BE2C (cell line): ENCODE measurements at regions not wholly inside any gene's neighbourhood (a gene's known extent, or its start where the extent isn't known, plus 50 kb on each side); places are given as distances from the start of the nearest gene placed in this dataset.

Experiments
- DNase-seq: peaks from one replicate; pipeline ENCODE4 v3.0.0-alpha.2; 2020
- H3K27me3 ChIP-seq: fragments of 250-450 bp; sonication (Bioruptor Pico); 2 replicates; pipeline ENCODE4 v1.5.1; 2020; ENCODE audit warnings: mild to moderate bottlenecking
- H3K36me3 ChIP-seq: fragments of 250-450 bp; sonication (Bioruptor Pico); 2 replicates; pipeline ENCODE4 v1.5.1; 2020; ENCODE audit warnings: mild to moderate bottlenecking
- H3K4me1 ChIP-seq: fragments of 250-450 bp; sonication (Bioruptor Pico); 2 replicates; pipeline ENCODE4 v1.5.1; 2020
- H3K4me3 ChIP-seq: 2 replicates; pipeline ENCODE4 v1.5.1; 2011; ENCODE audit warnings: low read depth, low read length
- H3K9me3 ChIP-seq: fragments of 250-450 bp; sonication (Bioruptor Pico); 2 replicates; pipeline ENCODE4 v1.5.1; 2020
- TF ChIP-seq, protein P1 (sequence below): IDR thresholded peaks from 2 replicates; pipeline ENCODE4 v1.5.1; 2012; ENCODE audit warnings: mild to moderate bottlenecking, low read depth, low read length

DNA sequence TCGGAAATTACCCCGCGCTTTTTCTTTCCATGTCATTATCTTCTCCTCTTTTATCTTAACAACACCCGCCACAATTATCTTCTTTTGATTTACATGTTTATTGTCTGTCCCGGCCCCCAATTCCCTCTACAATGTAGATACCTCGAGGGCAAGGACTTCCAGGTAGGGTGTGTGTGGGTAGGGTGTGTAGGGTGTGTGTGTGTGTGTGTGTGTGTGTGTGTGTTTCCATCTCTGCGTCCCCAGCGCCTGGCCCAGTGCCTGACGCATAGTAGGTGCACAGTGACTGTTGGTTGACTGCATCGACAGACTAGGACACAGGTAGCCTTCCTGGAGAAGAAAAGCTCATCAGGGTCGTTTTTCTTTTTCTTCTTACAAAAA, 103.1 kb downstream of the UCHL1 start:
- Histone ChIP-seq H3K4me1 (peaks cover 22% of the 10 kb centered on the region), H3K9me3 (no peaks in the 10 kb centered on the region), H3K36me3 (peaks cover 7% of the 10 kb centered on the region), H3K4me3 (peak overlapping the region; percentile 90), H3K27me3 (no peaks in the 10 kb centered on the region)
- DNase-seq = no peak
- TF ChIP-seq, protein P1, sequence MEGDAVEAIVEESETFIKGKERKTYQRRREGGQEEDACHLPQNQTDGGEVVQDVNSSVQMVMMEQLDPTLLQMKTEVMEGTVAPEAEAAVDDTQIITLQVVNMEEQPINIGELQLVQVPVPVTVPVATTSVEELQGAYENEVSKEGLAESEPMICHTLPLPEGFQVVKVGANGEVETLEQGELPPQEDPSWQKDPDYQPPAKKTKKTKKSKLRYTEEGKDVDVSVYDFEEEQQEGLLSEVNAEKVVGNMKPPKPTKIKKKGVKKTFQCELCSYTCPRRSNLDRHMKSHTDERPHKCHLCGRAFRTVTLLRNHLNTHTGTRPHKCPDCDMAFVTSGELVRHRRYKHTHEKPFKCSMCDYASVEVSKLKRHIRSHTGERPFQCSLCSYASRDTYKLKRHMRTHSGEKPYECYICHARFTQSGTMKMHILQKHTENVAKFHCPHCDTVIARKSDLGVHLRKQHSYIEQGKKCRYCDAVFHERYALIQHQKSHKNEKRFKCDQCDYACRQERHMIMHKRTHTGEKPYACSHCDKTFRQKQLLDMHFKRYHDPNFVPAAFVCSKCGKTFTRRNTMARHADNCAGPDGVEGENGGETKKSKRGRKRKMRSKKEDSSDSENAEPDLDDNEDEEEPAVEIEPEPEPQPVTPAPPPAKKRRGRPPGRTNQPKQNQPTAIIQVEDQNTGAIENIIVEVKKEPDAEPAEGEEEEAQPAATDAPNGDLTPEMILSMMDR = no peak

DNA sequence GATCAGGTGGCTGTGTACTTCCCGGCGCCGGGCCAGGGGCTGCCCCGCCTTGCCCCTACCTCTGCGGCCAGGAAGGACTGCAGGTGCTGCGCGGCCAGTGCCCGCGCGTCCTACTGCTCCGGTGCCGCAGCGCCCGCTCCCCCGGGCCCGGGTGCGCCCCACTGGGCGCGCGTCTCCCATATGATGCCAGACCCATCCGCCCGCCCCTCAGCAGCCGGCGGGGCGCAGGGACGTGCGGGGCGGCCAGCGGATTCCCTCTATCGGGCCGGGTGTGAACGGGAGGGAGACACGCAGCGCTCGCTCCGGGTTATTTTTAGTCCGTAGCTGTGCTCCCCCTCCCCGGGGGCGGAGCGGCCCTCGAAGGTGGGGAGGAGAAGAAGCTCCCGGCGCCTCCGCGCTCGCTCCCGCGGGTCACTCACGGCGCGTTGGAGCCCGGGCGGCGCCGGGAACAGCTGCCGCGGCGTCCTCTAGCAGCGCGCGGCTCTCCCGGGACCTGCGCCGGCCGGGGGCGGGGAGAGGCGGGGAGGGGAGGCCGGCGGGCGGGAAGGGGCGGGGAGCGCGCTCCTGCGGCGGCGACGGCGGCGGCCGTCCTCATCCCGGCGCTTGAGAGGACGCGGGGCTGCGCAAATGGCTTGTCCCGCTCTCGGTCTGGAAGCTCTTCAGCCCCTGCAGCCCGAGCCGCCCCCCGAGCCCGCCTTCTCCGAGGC, 103.6 kb downstream of the UCHL1 start:
- Histone ChIP-seq H3K36me3 (peaks cover 13% of the 10 kb centered on the region), H3K4me3 (peak overlapping the region; percentile 90), H3K27me3 (no peaks in the 10 kb centered on the region), H3K4me1 (peaks cover 24% of the 10 kb centered on the region), H3K9me3 (no peaks in the 10 kb centered on the region)
- TF ChIP-seq, protein P1 = no peak
- DNase-seq = peak; percentile 90

DNA sequence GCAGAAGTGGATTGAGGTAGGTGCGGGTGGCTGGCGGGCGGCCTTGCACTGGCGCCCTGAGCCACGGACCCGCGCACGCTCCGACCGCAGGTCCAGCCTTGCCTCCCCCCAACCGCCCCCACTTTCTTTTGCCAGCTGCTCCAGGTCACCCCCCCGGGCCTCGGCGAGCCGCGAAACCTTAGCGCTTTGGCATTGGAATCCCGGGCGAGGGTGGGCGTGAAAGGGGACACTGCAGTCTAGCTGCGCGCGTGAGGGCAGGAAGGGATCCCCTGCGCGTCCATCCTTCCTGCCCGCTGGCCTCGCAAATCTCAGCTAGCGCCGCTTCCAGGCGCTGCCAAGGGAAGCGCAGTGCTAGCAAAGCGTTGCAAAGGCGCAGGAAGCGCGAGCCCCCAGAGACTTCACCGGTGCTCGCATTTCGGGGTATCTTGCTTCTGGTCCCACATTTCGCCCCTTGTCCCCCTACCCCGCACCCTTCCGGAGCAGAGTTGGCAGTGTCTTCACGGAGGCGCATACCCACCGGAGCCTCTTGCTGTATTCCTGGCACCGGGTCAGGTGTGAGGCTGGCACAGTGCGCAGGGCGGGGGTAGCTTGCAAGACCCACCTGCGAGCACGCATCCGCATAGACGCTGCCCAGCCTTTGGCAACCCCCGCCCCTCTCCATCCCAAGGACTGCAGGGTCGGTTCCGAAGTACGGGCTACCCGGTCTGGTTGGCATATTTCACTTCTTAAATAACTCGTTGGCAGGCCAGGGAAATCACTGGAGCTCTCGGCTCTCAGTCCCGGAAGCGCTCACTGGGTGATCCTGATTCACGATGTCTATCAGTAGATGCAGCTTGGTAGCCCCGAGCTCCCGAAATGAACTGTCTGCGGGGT, 104.4 kb downstream of the UCHL1 start:
- peak overlapping the region; percentile 90 for H3K4me3 ChIP-seq
- no peaks in the 10 kb centered on the region for H3K27me3 ChIP-seq
- peak; percentile 63 for DNase-seq
- no peaks in the 10 kb centered on the region for H3K9me3 ChIP-seq
- peaks cover 28% of the 10 kb centered on the region for H3K4me1 ChIP-seq
- TF ChIP-seq, protein P1 = no peak
- H3K36me3 ChIP-seq = peaks cover 20% of the 10 kb centered on the region

DNA sequence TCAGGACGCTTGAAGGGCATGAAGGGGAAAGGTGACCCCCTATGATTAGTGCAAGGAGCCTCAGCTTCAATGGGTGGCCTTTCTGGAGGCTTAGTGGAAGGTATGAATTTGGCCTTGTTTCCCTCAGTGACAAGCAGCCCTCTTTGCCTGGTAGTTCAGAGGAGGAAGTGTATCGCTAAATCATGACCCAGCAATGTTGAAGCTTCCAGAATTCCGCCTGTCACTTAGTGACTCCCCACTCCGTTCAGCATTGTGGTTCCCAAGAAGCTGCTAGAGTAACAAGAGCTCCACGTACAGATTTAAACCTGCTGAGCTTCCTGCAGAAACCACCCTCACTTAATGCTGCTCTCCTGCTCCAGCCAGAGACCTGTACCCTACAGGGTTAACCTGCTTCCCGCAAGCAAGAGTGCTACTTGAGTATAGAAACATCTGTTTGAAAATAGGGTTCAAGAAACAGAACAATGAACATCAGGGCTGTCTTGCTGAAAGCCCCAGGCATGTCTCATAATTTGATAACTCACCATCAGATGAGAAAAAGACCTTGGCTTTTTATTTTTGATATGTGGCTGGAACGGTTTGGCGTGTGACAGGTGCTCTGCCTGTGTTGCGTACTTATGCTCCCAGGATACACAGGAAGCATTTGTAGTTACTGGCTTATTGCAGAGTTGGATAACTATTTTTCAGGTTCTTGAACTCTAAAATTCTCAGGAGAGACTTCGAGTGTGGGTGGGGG, 105.2 kb downstream of the UCHL1 start:
- no peaks in the 10 kb centered on the region for H3K9me3 ChIP-seq
- no peaks in the 10 kb centered on the region for H3K27me3 ChIP-seq
- peak; percentile 23 for DNase-seq
- TF ChIP-seq, protein P1 = no peak
- peaks cover 28% of the 10 kb centered on the region for H3K4me1 ChIP-seq
- peaks cover 27% of the 10 kb centered on the region for H3K36me3 ChIP-seq
- peak overlapping the region; percentile 90 for H3K4me3 ChIP-seq

DNA sequence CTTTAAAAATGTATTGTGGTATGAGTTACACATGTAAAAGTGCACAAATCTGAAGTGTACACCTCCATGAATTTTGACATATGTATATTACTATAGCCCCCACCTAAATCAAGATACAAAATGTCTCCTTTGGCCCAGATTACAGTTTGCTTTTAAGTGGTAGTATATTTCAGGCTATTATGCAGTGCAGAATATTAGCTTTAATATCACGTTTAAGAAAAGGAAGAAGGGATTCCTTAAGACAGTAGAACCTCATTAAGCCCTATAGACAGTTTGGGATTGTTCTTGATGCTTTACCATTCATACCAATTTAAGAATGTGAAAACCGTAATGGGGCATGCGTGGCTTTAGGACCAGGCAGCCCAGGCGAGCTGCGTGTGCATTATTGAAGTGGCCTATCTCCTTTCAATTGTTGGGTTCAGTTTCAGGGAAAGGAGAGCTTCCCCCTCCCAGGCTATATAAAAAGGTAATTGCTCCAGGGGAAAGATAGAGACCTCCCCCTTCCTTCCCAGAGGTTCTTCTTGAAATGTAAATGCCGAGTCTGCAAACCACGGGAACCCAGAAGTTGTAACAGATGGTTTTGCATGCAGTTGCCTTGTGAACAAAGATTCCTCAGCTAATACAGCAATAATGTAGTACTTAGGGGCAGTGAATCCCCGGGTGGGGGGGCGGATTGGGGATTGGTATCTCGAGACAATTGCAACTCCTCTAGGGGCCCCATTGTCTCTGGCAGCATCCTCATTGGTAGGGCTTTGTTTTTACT, 106.1 kb downstream of the UCHL1 start:
- Histone ChIP-seq H3K4me1 (peaks cover 27% of the 10 kb centered on the region), H3K36me3 (peaks cover 30% of the 10 kb centered on the region), H3K27me3 (no peaks in the 10 kb centered on the region), H3K4me3 (peak overlapping the region; percentile 90), H3K9me3 (no peaks in the 10 kb centered on the region)
- TF ChIP-seq, protein P1 = no peak
- DNase-seq = no peak
